ENCODE measurements at regions not wholly inside any gene's neighbourhood (a gene's known extent, or its start where the extent isn't known, plus 50 kb on each side); places are given as distances from the start of the nearest gene placed in this dataset.

DNA sequence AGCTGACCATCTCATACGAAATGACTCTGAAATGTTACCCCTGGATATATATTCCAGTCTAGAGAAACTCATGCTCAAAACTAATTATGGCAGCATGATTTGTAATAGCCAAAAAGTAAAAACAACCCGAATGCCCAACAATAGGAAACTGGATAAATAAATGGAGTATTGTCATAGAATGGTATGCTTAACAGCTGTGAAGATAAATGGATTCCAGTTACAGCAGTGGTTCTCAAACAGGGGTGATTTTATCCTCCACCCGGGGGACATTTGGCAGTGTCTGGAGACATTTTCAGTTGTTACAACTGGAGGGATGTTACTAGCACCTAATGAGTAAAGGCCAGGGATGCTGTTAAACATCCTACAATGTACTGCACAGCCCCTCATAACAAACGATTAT, 52.3 kb upstream of the PIAS1 start:
- no peak for TF ChIP-seq EZH2phosphoT487 (IDR thresholded peaks at IDR 0.05; ENCODE audit: unreplicated experiment)
- TF ChIP-seq STAT1 (IDR thresholded peaks at IDR 0.05; ENCODE audit: unreplicated experiment) = no peak
- TF ChIP-seq, protein P1, sequence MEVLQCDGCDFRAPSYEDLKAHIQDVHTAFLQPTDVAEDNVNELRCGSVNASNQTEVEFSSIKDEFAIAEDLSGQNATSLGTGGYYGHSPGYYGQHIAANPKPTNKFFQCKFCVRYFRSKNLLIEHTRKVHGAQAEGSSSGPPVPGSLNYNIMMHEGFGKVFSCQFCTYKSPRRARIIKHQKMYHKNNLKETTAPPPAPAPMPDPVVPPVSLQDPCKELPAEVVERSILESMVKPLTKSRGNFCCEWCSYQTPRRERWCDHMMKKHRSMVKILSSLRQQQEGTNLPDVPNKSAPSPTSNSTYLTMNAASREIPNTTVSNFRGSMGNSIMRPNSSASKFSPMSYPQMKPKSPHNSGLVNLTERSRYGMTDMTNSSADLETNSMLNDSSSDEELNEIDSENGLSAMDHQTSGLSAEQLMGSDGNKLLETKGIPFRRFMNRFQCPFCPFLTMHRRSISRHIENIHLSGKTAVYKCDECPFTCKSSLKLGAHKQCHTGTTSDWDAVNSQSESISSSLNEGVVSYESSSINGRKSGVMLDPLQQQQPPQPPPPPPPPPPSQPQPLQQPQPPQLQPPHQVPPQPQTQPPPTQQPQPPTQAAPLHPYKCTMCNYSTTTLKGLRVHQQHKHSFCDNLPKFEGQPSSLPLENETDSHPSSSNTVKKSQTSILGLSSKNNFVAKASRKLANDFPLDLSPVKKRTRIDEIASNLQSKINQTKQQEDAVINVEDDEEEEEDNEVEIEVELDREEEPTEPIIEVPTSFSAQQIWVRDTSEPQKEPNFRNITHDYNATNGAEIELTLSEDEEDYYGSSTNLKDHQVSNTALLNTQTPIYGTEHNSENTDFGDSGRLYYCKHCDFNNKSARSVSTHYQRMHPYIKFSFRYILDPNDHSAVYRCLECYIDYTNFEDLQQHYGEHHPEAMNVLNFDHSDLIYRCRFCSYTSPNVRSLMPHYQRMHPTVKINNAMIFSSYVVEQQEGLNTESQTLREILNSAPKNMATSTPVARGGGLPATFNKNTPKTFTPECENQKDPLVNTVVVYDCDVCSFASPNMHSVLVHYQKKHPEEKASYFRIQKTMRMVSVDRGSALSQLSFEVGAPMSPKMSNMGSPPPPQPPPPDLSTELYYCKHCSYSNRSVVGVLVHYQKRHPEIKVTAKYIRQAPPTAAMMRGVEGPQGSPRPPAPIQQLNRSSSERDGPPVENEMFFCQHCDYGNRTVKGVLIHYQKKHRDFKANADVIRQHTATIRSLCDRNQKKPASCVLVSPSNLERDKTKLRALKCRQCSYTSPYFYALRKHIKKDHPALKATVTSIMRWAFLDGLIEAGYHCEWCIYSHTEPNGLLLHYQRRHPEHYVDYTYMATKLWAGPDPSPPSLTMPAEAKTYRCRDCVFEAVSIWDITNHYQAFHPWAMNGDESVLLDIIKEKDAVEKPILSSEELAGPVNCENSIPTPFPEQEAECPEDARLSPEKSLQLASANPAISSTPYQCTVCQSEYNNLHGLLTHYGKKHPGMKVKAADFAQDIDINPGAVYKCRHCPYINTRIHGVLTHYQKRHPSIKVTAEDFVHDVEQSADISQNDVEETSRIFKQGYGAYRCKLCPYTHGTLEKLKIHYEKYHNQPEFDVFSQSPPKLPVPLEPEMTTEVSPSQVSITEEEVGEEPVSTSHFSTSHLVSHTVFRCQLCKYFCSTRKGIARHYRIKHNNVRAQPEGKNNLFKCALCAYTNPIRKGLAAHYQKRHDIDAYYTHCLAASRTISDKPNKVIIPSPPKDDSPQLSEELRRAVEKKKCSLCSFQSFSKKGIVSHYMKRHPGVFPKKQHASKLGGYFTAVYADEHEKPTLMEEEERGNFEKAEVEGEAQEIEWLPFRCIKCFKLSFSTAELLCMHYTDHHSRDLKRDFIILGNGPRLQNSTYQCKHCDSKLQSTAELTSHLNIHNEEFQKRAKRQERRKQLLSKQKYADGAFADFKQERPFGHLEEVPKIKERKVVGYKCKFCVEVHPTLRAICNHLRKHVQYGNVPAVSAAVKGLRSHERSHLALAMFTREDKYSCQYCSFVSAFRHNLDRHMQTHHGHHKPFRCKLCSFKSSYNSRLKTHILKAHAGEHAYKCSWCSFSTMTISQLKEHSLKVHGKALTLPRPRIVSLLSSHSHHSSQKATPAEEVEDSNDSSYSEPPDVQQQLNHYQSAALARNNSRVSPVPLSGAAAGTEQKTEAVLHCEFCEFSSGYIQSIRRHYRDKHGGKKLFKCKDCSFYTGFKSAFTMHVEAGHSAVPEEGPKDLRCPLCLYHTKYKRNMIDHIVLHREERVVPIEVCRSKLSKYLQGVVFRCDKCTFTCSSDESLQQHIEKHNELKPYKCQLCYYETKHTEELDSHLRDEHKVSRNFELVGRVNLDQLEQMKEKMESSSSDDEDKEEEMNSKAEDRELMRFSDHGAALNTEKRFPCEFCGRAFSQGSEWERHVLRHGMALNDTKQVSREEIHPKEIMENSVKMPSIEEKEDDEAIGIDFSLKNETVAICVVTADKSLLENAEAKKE (CRISPR knock-in tag; IDR thresholded peaks at IDR 0.05) = no peak
- TF ChIP-seq, protein P2, sequence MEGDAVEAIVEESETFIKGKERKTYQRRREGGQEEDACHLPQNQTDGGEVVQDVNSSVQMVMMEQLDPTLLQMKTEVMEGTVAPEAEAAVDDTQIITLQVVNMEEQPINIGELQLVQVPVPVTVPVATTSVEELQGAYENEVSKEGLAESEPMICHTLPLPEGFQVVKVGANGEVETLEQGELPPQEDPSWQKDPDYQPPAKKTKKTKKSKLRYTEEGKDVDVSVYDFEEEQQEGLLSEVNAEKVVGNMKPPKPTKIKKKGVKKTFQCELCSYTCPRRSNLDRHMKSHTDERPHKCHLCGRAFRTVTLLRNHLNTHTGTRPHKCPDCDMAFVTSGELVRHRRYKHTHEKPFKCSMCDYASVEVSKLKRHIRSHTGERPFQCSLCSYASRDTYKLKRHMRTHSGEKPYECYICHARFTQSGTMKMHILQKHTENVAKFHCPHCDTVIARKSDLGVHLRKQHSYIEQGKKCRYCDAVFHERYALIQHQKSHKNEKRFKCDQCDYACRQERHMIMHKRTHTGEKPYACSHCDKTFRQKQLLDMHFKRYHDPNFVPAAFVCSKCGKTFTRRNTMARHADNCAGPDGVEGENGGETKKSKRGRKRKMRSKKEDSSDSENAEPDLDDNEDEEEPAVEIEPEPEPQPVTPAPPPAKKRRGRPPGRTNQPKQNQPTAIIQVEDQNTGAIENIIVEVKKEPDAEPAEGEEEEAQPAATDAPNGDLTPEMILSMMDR (conservative IDR thresholded peaks at IDR 0.05; ENCODE audit: low read depth in 2 of 2) = no peak
- ATAC-seq (no peak), DNase-seq (ENCODE audit: low spot score) (no peak)
- 0 out of 2 replicates have a peak, but pooled peaks cover 3% of the 10 kb centered on the region for H3K36me3 ChIP-seq (ENCODE audit: insufficient read depth)
- H2AFZ ChIP-seq = no peak overlapping the region
- no peak overlapping the region for H3K27ac Mint-ChIP-seq
- no peak overlapping the region for H3K4me2 ChIP-seq
- H3K27ac ChIP-seq (ENCODE audit: low read depth) = no peak overlapping the region
- peaks cover 4% of the 10 kb centered on the region for H3K4me1 Mint-ChIP-seq
- H3K4me3 Mint-ChIP-seq = no peak overlapping the region
- H3K79me2 ChIP-seq (replicated peaks; ENCODE audit: insufficient read depth) = no peaks in the 10 kb centered on the region
- peaks cover 16% of the 10 kb centered on the region for H3K36me3 Mint-ChIP-seq (ENCODE audit: low read depth)
- H3K27me3 ChIP-seq (ENCODE audit: insufficient read depth) = no peaks in the 10 kb centered on the region
- H3K9me3 Mint-ChIP-seq = peaks cover 7% of the 10 kb centered on the region
- H3K27me3 Mint-ChIP-seq (ENCODE audit: insufficient read depth, low read depth, poor library complexity) = peaks cover 8% of the 10 kb centered on the region
- no peaks in the 10 kb centered on the region; the same call in 1 of the 2 replicates for H3K9me2 ChIP-seq (ENCODE audit: insufficient read depth)
- no peaks in the 10 kb centered on the region for H3K4me1 ChIP-seq (ENCODE audit: insufficient read depth)
- no peak overlapping the region for H3K4me3 ChIP-seq
- no peaks in the 10 kb centered on the region for H4K20me1 ChIP-seq (replicated peaks; ENCODE audit: insufficient read depth)
- no peaks in the 10 kb centered on the region for H3F3A ChIP-seq (replicated peaks; ENCODE audit: low read depth)
